GM12878 (cell line): ENCODE measurements at regions not wholly inside any gene's neighbourhood (a gene's known extent, or its start where the extent isn't known, plus 50 kb on each side); places are given as distances from the start of the nearest gene placed in this dataset.

Source experiments
- ATAC-seq: fragments of 200-7000 bp; cut with Tn5 transposase; 3 replicates; pipeline ENCODE4 v1.9.1; 2020; ENCODE audit warnings: mild to moderate bottlenecking, moderate library complexity
- BruUV-seq: library from RNA; stranded (reverse); fragments of 400-500 nt; replicated peaks from 2 replicates; lab custom pipeline; 2021; lab: Mats Ljungman, UMichigan
- CTCF ChIA-PET: fragments of 300-600 bp; sonication (Branson Sonifier 250); formaldehyde crosslinking; extraction: SDS; loops from one replicate; lab custom pipeline; 2021; ENCODE audit warnings: inconsistent platforms; lab: Yijun Ruan, JAX
- POLR2A ChIA-PET: fragments of 350-600 bp; formaldehyde crosslinking; extraction: SDS; loops from one replicate; lab custom pipeline; 2021; ENCODE audit warnings: inconsistent platforms; lab: Charles Lee
- RAD21 ChIA-PET: fragments of 300-600 bp; sonication (Branson Sonifier 250); formaldehyde crosslinking; loops from one replicate; lab custom pipeline; 2023; ENCODE audit warnings: antibody characterized with exemption; ENCODE audit not compliant: unreplicated experiment; lab: Charles Lee
- SMC1A ChIA-PET: fragments of 300-600 bp; sonication (Branson Sonifier 250); formaldehyde crosslinking; loops from one replicate; lab custom pipeline; 2023; ENCODE audit not compliant: unreplicated experiment, uncharacterized antibody; lab: Charles Lee
- DNase-seq: peaks from one replicate; pipeline ENCODE4 v3.0.0-alpha.2; 2011; ENCODE audit warnings: low read depth, low spot score
- FAIRE-seq: peaks from 3 replicates; lab custom pipeline; 2011; peaks lifted over from hg19 to GRCh38; lab: Jason Lieb, UNC
- H2AFZ ChIP-seq: 2 replicates; pipeline ENCODE4 v1.6.0; 2011; ENCODE audit warnings: low read depth, low read length, control low read depth; ENCODE audit not compliant: control insufficient read depth
- H3K27ac ChIP-seq: 2 replicates; pipeline ENCODE4 v1.5.1; 2011; ENCODE audit warnings: control low read depth; ENCODE audit not compliant: control insufficient read depth, insufficient read depth
- H3K27me3 ChIP-seq, 2 experiments: replicated peaks in 1 of 2; 2 replicates each; pipeline versions ENCODE4 v1.6.0 to v1.6.1; 2011; ENCODE audit warnings: low read length in 1 of 2; ENCODE audit not compliant: control insufficient read depth in 2 of 2, insufficient read depth in 2 of 2
- H3K36me3 ChIP-seq, 2 experiments: 2 replicates each; pipeline ENCODE4 v1.5.1; 2011; ENCODE audit warnings: low read length in 1 of 2; ENCODE audit not compliant: control insufficient read depth in 2 of 2, insufficient read depth in 2 of 2
- H3K4me1 ChIP-seq: 2 replicates; pipeline ENCODE4 v1.6.1; 2011; ENCODE audit warnings: mild to moderate bottlenecking, low read length, moderate library complexity, mixed read lengths; ENCODE audit not compliant: control insufficient read depth, insufficient read depth
- H3K4me2 ChIP-seq: 2 replicates; pipeline ENCODE4 v1.6.0; 2011; ENCODE audit warnings: control low read depth; ENCODE audit not compliant: control insufficient read depth, insufficient read depth
- H3K4me3 ChIP-seq: fragments of 200-600 bp; sonication (generic); 2 replicates; pipeline ENCODE4 v1.5.1; 2016
- H3K79me2 ChIP-seq: 2 replicates; pipeline ENCODE4 v1.6.0; 2011; ENCODE audit warnings: low read length; ENCODE audit not compliant: control insufficient read depth, insufficient read depth
- H3K9ac ChIP-seq: 2 replicates; pipeline ENCODE4 v1.8.0; 2011; ENCODE audit warnings: low read length, control low read depth, mixed read lengths; ENCODE audit not compliant: control insufficient read depth, insufficient read depth
- H3K9me3 ChIP-seq: replicated peaks from 3 replicates; pipeline ENCODE4 v1.5.1; 2011; ENCODE audit warnings: mild to moderate bottlenecking, low read length; ENCODE audit not compliant: control insufficient read depth, insufficient read depth
- H4K20me1 ChIP-seq: 2 replicates; pipeline ENCODE4 v1.6.0; 2011; ENCODE audit not compliant: control insufficient read depth, insufficient read depth
- CBX5 ChIP-seq: sonication (generic); IDR thresholded peaks from 2 replicates; pipeline ENCODE4 v1.6.1; 2016; ENCODE audit warnings: low read depth, moderate library complexity, mild to moderate bottlenecking, inconsistent platforms
- EZH2 ChIP-seq: IDR thresholded peaks from 2 replicates; pipeline ENCODE4 v1.6.1; 2012; ENCODE audit warnings: low read depth, mild to moderate bottlenecking, control low read depth, inconsistent platforms, low read length, borderline replicate concordance; ENCODE audit not compliant: control insufficient read depth
- HSF1 ChIP-seq: fragments of 150-350 bp; IDR thresholded peaks from 2 replicates; pipeline ENCODE4 v1.6.1; 2014; ENCODE audit warnings: mild to moderate bottlenecking, low read depth, low read length
- POLR2A ChIP-seq: IDR thresholded peaks from 2 replicates; pipeline ENCODE4 v1.6.1; 2011; ENCODE audit warnings: low read depth, mild to moderate bottlenecking, low read length
- RBBP5 ChIP-seq: fragments of 200-600 bp; sonication (generic); conservative IDR thresholded peaks from 2 replicates; pipeline ENCODE4 v1.6.1; 2016
- RCOR1 ChIP-seq: conservative IDR thresholded peaks from 2 replicates; pipeline ENCODE4 v1.6.1; 2012; ENCODE audit warnings: low read depth, low read length, improper control_type of control experiment
- SREBF1 ChIP-seq: IDR thresholded peaks from 2 replicates; pipeline ENCODE4 v1.6.1; 2012; ENCODE audit warnings: mild to moderate bottlenecking, low read length
- SUPT20H ChIP-seq: IDR thresholded peaks from 2 replicates; pipeline ENCODE4 v1.6.1; 2011; ENCODE audit warnings: low read depth, mild to moderate bottlenecking, low read length, moderate library complexity, borderline replicate concordance; ENCODE audit not compliant: control insufficient read depth
- TCF7 ChIP-seq: IDR thresholded peaks from 2 replicates; pipeline ENCODE4 v1.6.1; 2014; ENCODE audit warnings: antibody characterized with exemption, borderline replicate concordance
- WGBS: methylation state at CpG from one replicate; pipeline ENCODE4 v1.1.6; 2016; ENCODE audit warnings: low lambda C conversion rate; ENCODE audit not compliant: insufficient replicate concordance, insufficient coverage; ENCODE audit errors: missing lambda C conversion rate; 5-methylcytosine and 5-hydroxymethylcytosine counted together
- in situ Hi-C: fragments of 300-500 bp; cut with MboI; formaldehyde crosslinking; loops from 9 replicates; pipeline ENCODE4 v1.14.3; 2018; ENCODE audit warnings: mixed read lengths
- intact Hi-C: fragments of 100-400 bp; cut with micrococcal nuclease; formaldehyde crosslinking; loops from one replicate; pipeline ENCODE4 v1.14.2; 2022; ENCODE audit not compliant: unreplicated experiment
- TF ChIP-seq, protein P1 (sequence below): fragments of 450-650 bp; IDR thresholded peaks from 2 replicates; pipeline ENCODE4 v1.6.1; 2017; ENCODE audit warnings: mild to moderate bottlenecking, low read depth, inconsistent platforms; ENCODE audit not compliant: poor library complexity, severe bottlenecking

- no TSS peak for BruUV-seq
- H3K79me2 ChIP-seq: no peaks in the 10 kb centered on the region
- TF ChIP-seq HSF1: no peak
- no peak for TF ChIP-seq SREBF1
- no peak for TF ChIP-seq CBX5
- TF ChIP-seq, protein P1, sequence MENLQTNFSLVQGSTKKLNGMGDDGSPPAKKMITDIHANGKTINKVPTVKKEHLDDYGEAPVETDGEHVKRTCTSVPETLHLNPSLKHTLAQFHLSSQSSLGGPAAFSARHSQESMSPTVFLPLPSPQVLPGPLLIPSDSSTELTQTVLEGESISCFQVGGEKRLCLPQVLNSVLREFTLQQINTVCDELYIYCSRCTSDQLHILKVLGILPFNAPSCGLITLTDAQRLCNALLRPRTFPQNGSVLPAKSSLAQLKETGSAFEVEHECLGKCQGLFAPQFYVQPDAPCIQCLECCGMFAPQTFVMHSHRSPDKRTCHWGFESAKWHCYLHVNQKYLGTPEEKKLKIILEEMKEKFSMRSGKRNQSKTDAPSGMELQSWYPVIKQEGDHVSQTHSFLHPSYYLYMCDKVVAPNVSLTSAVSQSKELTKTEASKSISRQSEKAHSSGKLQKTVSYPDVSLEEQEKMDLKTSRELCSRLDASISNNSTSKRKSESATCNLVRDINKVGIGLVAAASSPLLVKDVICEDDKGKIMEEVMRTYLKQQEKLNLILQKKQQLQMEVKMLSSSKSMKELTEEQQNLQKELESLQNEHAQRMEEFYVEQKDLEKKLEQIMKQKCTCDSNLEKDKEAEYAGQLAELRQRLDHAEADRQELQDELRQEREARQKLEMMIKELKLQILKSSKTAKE: no peak
- TF ChIP-seq EZH2: no peak
- TF ChIP-seq SUPT20H: no peak
- no peak for TF ChIP-seq POLR2A
- TF ChIP-seq RBBP5: no peak
- no peak for TF ChIP-seq RCOR1
- TF ChIP-seq TCF7: no peak
- TF ChIP-seq, all 136 proteins: peak for 0
- ATAC-seq: no peak
- no peak for DNase-seq
- Histone ChIP-seq H3K27ac (no peak overlapping the region), H2AFZ (no peak overlapping the region), H3K36me3 (no peaks in the 10 kb centered on the region), H3K4me1 (no peaks in the 10 kb centered on the region), H3K4me2 (no peak overlapping the region), H3K9ac (no peak overlapping the region), H3K4me3 (no peak overlapping the region), H4K20me1 (no peaks in the 10 kb centered on the region), H3K27me3 (no peaks in the 10 kb centered on the region; a peak in 1 of 4 replicates), H3K9me3 (no peaks in the 10 kb centered on the region)
- ChIA-PET CTCF (interaction anchor here (1.6 kb wide), 1 partner anchor 15 kb away, joined by 4 read pairs; no protein-coding TSS in a partner anchor), RAD21 (no interaction called here), SMC1A (no interaction called here), POLR2A (no interaction called here)
- in situ Hi-C loops (no loop called here), intact Hi-C loops (no loop called here)
- WGBS: 37% methylated on average over 18 of the region's 18 CpGs
- no peak for FAIRE-seq
Observed at GRCh38 chr2:129908721-129909373, 70.6 kb upstream of the RAB6C start.
